ENCODE measurements at regions not wholly inside any gene's neighbourhood (a gene's known extent, or its start where the extent isn't known, plus 50 kb on each side); places are given as distances from the start of the nearest gene placed in this dataset.

DNA sequence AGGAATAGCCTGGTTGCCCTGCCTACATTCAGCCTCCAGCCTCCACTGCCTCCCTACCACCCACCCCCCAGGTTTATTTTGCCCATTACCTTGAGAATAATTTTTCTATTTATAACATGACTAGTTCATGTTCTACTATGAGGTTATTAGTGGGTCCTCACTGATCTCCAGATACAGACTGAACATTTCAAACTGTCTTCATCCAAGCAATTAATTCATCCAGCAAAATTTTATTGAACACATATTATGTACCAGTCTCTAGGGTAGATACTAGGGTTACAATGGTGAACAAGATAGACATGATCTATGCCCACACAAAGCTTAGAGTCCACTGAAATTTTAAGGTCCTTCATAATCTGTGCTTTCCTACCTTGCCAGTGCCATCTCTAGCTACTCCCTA is 51.6 kb upstream of the FHIP2A start:
- DNase-seq, result no peak

DNA sequence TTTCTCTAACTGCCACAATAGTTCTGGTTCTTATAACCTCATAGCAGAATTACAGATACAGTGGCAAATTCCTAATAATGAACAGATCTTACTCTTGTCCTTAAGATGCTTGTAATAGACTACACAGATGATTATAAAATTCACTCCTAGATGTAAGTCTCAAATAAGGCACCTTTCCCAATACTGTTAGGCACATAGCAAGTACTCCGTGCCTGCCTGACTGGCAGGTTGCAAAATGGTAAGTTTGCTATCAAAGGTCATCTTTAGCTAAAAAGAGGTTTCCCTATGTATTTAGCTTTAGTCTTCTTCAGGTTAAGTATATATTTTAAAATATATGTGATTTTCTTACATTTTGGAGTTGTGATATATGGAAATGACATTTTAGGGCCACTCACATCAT is 50.4 kb upstream of the FHIP2A start:
- no peak for DNase-seq

DNA sequence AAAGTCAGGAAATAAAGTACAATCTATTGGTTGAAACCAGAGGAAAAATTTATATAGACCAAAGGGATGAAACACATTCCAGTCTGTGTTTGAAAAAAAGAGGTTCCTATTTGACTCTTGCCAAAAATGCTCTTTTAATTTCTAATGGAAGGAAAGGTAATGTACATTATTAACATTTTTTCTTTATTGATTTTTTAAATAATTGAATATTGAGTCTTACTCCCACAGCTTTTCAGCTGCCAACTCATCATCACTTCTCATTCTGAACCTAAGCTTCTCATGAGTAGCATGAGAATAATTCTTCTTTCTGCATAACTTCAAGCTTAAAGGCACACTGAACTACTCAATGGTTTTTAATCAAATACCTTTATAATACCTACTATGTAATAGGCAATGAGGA is 49.8 kb upstream of the FHIP2A start:
- no peak for DNase-seq

Measured in muscle of arm (tissue), 1 donor.